ENCODE measurements at regions not wholly inside any gene's neighbourhood (a gene's known extent, or its start where the extent isn't known, plus 50 kb on each side); places are given as distances from the start of the nearest gene placed in this dataset.

DNA sequence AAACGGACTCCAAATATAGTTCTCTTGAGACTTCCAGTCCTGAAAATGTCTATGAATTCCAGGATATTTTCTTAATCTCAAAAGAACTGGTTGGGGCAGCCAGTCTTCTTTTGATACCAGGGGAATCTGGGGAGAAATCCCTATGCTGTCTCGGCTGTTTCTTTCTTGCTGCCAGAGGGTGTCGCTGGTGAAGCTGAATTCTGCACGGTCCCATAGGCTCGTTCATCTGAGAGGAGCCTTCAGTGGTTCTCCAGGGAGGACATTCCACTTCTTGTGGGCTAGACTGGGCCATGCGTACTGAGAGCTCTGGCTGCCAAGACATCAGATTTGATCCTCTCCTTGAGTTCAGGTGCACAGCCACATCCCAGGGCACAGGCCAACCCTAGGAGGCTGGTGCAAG, 155.0 kb upstream of the CLINT1 start:
- H3K36me3 ChIP-seq (ENCODE audit: control insufficient read depth in 4 of 4, insufficient read depth in 4 of 4, low read length in 4 of 4): no peaks in the 10 kb centered on the region
- no peaks in the 10 kb centered on the region for H3K9me3 ChIP-seq (ENCODE audit: control insufficient read depth in 4 of 4, insufficient read depth in 3 of 4, low read length in 3 of 4)
- no peak for ATAC-seq (ENCODE audit: insufficient read depth, low FRiP score)
- H3K9ac ChIP-seq (ENCODE audit: insufficient read depth in 1 of 2, low read length in 2 of 2): no peak overlapping the region
- no peak for TF ChIP-seq CTCF (IDR thresholded peaks at IDR 0.05; ENCODE audit: control extremely low read depth, extremely low read depth)
- no peak overlapping the region for H3K4me3 ChIP-seq
- WGBS, 2 donors: 22 to 30% methylated on average over 6 of the region's 6 CpGs
- no peak overlapping the region for H3K27ac ChIP-seq (ENCODE audit: low read depth in 1 of 2, low read length in 1 of 2)
- H3K4me1 ChIP-seq (ENCODE audit: control insufficient read depth in 5 of 5, insufficient read depth in 5 of 5, low read length in 5 of 5): no peaks in the 10 kb centered on the region
- peak; percentile 16 to 43 (median 27) for DNase-seq
- peaks cover 0 to 3% (median 0%) of the 10 kb centered on the region in 3 donors for H3K27me3 ChIP-seq (ENCODE audit: control insufficient read depth in 3 of 3, insufficient read depth in 3 of 3, low read length in 2 of 3)

DNA sequence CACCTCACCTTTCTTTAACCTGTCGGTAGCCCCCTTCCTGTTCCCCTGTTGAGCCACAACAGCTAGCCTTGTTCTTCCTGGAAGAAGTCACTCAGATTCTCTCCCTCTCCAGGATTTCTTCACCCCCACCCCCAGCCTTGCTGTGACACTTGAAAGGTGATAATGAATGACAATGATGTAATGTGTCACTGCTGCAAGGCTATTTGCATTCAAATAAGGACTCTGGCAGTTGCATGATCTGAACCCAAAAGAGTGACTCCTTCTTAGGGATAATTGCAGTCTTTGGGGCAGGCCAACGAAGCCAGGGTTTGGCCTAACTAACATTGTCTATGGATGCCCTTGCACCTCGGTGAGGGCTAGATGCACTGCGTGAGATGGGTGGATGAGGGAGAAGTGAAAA, 154.4 kb upstream of the CLINT1 start:
- Histone ChIP-seq H3K4me3 (no peak overlapping the region), H3K27ac (ENCODE audit: low read depth in 1 of 2, low read length in 1 of 2) (no peak overlapping the region), H3K9me3 (ENCODE audit: control insufficient read depth in 4 of 4, insufficient read depth in 3 of 4, low read length in 3 of 4) (no peaks in the 10 kb centered on the region), H3K4me1 (ENCODE audit: control insufficient read depth in 5 of 5, insufficient read depth in 5 of 5, low read length in 5 of 5) (no peaks in the 10 kb centered on the region), H3K27me3 (ENCODE audit: control insufficient read depth in 3 of 3, insufficient read depth in 3 of 3, low read length in 2 of 3) (peaks cover 0 to 3% (median 0%) of the 10 kb centered on the region in 3 donors), H3K9ac (ENCODE audit: insufficient read depth in 1 of 2, low read length in 2 of 2) (no peak overlapping the region), H3K36me3 (ENCODE audit: control insufficient read depth in 4 of 4, insufficient read depth in 4 of 4, low read length in 4 of 4) (no peaks in the 10 kb centered on the region)
- no peak for ATAC-seq (ENCODE audit: insufficient read depth, low FRiP score)
- no peak for DNase-seq
- WGBS, 2 donors: 56 to 64% methylated on average over 4 of the region's 4 CpGs
- no peak for TF ChIP-seq CTCF (IDR thresholded peaks at IDR 0.05; ENCODE audit: control extremely low read depth, extremely low read depth)

GRCh38 chr5:158011422-158011821, 152.5 kb upstream of the CLINT1 start:
- H3K9ac ChIP-seq (ENCODE audit: insufficient read depth in 1 of 2, low read length in 2 of 2): no peak overlapping the region
- H3K4me1 ChIP-seq (ENCODE audit: control insufficient read depth in 5 of 5, insufficient read depth in 5 of 5, low read length in 5 of 5): no peaks in the 10 kb centered on the region
- H3K4me3 ChIP-seq: no peak overlapping the region
- peaks cover 0 to 3% (median 0%) of the 10 kb centered on the region in 3 donors for H3K27me3 ChIP-seq (ENCODE audit: control insufficient read depth in 3 of 3, insufficient read depth in 3 of 3, low read length in 2 of 3)
- DNase-seq: no peak
- H3K9me3 ChIP-seq (ENCODE audit: control insufficient read depth in 4 of 4, insufficient read depth in 3 of 4, low read length in 3 of 4): no peaks in the 10 kb centered on the region
- H3K27ac ChIP-seq (ENCODE audit: low read depth in 1 of 2, low read length in 1 of 2): no peak overlapping the region
- ATAC-seq (ENCODE audit: insufficient read depth, low FRiP score): no peak
- no peak for TF ChIP-seq CTCF (IDR thresholded peaks at IDR 0.05; ENCODE audit: control extremely low read depth, extremely low read depth)
- H3K36me3 ChIP-seq (ENCODE audit: control insufficient read depth in 4 of 4, insufficient read depth in 4 of 4, low read length in 4 of 4): no peaks in the 10 kb centered on the region

- TF ChIP-seq CTCF (IDR thresholded peaks at IDR 0.05; ENCODE audit: control extremely low read depth, extremely low read depth): no peak
- no peaks in the 10 kb centered on the region for H3K9me3 ChIP-seq (ENCODE audit: control insufficient read depth in 4 of 4, insufficient read depth in 3 of 4, low read length in 3 of 4)
- ATAC-seq (ENCODE audit: insufficient read depth, low FRiP score) (no peak), DNase-seq (no peak)
- no peak overlapping the region for H3K27ac ChIP-seq (ENCODE audit: low read depth in 1 of 2, low read length in 1 of 2)
- H3K27me3 ChIP-seq (ENCODE audit: control insufficient read depth in 3 of 3, insufficient read depth in 3 of 3, low read length in 2 of 3): peaks cover 0 to 3% (median 0%) of the 10 kb centered on the region in 3 donors
- H3K4me1 ChIP-seq (ENCODE audit: control insufficient read depth in 5 of 5, insufficient read depth in 5 of 5, low read length in 5 of 5): no peaks in the 10 kb centered on the region
- H3K36me3 ChIP-seq (ENCODE audit: control insufficient read depth in 4 of 4, insufficient read depth in 4 of 4, low read length in 4 of 4): no peaks in the 10 kb centered on the region
- no peak overlapping the region for H3K9ac ChIP-seq (ENCODE audit: insufficient read depth in 1 of 2, low read length in 2 of 2)
- H3K4me3 ChIP-seq: no peak overlapping the region
- 78 to 86% methylated on average over 7 of the region's 7 CpGs for WGBS, 2 donors
Observed at GRCh38 chr5:158010831-158011230, 151.9 kb upstream of the CLINT1 start.

Measured in lung (tissue), 11 donors.